Left cardiac atrium (tissue), 4 donors: ENCODE measurements at regions not wholly inside any gene's neighbourhood (a gene's known extent, or its start where the extent isn't known, plus 50 kb on each side); places are given as distances from the start of the nearest gene placed in this dataset.

Experiments
- ATAC-seq, 2 donors: fragments of 200-7000 bp; cut with Tn5 transposase; one replicate each; pipeline ENCODE4 v1.9.1; 2020; ENCODE audit warnings: mild to moderate bottlenecking in 2 of 2, moderate library complexity in 2 of 2
- DNase-seq: peaks from one replicate; pipeline ENCODE4 v3.0.0-alpha.2; 2020
- intact Hi-C, 2 donors: fragments of 100-400 bp; cut with DNase I; formaldehyde crosslinking; loops; one replicate each; pipeline versions ENCODE4 v1.14.1 to v1.15.1; 2022 to 2023
- donor health status: DM: no; HTN: yes; CAD: no.
- donor health status: DM: no; HTN: yes; CAD: no; lungs with severe emphysema.
- donor health status: DM: yes; HTN: yes; CAD: no.
- donor health status: Dilated cardiomyopathy.

GRCh38 chr1:29824025-29824424 is 587.7 kb downstream of the PTPRU start:
- intact Hi-C loops: no loop called here
- ATAC-seq (no peak), DNase-seq (no peak)

- ATAC-seq (no peak), DNase-seq (no peak)
- intact Hi-C loops: no loop called here
Measured at GRCh38 chr1:29823561-29823960, 587.2 kb downstream of the PTPRU start.

GRCh38 chr1:29821605-29822004 is 585.3 kb downstream of the PTPRU start:
- no peak for ATAC-seq
- intact Hi-C loops: no loop called here
- no peak for DNase-seq

DNA sequence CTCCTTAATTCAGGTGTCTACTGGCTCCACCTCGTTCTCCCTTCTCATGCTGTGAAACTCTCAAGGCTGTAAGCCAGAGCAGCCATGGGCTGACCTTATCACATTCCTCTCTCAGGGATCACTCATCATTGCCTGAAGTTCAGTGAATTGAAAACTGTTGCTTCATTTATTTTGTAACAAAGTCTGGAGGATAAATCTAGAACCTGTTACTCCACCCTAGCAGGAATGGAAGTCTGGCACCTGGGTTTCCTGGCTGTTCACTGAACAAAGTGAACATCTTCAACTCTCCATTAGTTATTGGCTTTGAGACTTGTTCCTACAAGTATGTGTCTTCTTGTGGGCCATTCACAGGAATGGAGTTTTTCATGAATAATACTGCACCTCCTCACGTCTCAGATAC is 584.1 kb downstream of the PTPRU start:
- ATAC-seq: no peak
- DNase-seq: no peak
- intact Hi-C loops: no loop called here

DNA sequence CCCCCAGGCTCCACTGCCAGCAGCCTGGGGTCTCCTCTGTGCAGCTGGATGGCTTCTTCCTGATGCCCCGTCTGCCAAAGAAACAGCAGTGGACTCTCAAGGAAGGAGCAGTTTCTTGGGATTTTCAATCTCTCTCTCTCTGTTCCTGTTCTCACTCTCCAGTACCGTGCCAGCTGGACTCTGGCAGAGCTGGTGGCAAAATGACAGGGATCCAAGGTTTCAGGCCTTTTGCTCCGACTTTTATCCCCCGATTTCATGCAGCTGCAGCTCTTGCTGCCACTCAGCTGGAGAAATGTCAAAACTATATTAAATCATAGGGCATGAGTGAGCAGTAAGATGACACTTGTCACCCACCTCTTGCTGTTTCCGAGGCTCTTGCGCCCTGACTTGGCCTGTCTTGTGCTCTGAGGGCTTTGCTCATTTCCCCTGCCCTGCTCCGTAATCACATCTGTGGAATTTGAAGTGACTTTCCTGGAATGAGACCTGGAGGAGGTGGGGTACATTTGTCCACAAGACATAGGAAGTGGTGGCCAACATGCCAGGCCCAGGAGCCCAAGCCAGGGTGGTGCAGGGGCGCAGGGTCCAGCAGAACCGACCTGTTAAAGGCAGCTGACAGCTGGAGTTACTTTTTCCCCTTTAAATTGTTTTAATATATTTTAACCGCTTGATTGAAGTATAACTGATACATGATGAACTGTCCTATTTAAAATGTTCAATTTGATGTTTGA is 576.2 kb downstream of the PTPRU start:
- peak; percentile 15 to 33 for ATAC-seq

GRCh38 chr1:29811727-29812407 is 575.5 kb downstream of the PTPRU start:
- intact Hi-C loops: loop anchor here in 1 of 2 donors (10.0 kb wide), 1 partner anchor 93 kb away; no protein-coding TSS in a partner anchor
- DNase-seq: no peak
- no peak for ATAC-seq

More for the DNA sequence above, 576.2 kb downstream of the PTPRU start:
- intact Hi-C loops: loop anchor here in 1 of 2 donors (10.0 kb wide), 1 partner anchor 92 kb away; no protein-coding TSS in a partner anchor
- DNase-seq: no peak

DNA sequence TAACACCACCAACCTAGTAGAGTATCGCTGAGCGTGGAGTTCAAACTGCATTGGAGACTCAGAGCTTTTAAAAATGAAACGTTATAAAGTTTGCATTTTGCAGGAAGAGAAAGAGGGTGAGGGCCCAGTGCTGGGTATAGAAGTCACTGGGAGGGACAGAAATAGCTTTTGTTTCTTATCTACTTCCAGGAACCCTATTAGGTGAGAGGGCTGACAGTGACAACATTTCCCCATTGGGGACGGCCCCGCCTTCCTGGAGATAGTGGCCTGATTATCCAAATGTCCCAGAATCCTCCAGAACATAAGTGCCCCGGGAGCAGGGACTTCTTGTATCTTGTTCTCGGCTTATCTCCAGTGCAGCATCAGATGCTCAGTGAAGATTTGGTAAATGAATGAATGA is 574.9 kb downstream of the PTPRU start:
- DNase-seq (no peak), ATAC-seq (peak in 1 of 2 donors; percentile 75)
- intact Hi-C loops: loop anchor here in 1 of 2 donors (10.0 kb wide), 1 partner anchor 94 kb away; no protein-coding TSS in a partner anchor

GRCh38 chr1:29810121-29811120 is 574.1 kb downstream of the PTPRU start:
- intact Hi-C loops: loop anchor here in 1 of 2 donors (10.0 kb wide), 1 partner anchor 94 kb away; no protein-coding TSS in a partner anchor
- DNase-seq (no peak), ATAC-seq (no peak)

- ATAC-seq (no peak), DNase-seq (no peak)
- intact Hi-C loops: loop anchor here in 1 of 2 donors (10.0 kb wide), 1 partner anchor 95 kb away; no protein-coding TSS in a partner anchor
Measured at GRCh38 chr1:29809446-29810120, 573.3 kb downstream of the PTPRU start.

DNA sequence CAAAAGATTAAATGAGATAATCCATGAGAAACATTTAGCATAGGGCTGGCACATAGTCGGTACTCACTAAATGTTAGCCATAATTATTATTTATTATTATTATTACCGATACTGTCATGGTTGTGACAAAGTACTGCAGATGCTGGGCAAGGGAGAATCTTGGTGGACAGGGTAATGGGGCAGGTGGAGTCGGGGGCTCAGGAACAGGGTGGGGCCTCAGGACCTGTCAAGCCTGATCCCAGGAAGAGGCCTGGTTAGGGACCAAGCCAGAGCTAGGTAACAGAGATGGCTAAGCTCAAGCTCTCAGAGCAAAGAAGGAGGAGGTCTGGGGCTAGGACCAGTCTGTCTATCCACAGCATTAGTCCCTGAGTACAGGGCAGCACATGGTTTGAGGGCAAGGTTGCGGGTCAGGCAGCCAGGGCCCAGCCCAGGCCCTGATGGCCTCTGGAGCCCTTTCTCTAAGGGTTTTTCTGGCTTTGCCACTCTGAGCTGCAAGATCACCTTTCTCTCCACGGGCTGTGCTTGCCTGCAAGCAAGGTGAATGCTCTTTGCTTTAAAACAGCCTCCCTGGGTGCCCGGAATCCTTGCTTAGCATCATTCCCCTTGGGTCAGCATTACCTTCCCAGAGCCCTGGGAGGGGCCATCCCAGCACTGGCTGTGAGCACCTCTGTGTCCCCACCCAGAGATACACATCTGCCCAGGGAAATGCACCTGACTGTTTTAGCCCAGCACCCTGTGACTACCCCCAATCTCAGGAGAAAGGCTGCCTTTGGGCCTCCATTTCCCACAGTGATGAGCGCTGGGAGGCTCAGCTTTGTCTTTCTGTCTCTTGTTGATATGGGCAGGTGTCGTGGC is 572.0 kb downstream of the PTPRU start:
- no peak for ATAC-seq
- DNase-seq: no peak
- intact Hi-C loops: no loop called here

DNA sequence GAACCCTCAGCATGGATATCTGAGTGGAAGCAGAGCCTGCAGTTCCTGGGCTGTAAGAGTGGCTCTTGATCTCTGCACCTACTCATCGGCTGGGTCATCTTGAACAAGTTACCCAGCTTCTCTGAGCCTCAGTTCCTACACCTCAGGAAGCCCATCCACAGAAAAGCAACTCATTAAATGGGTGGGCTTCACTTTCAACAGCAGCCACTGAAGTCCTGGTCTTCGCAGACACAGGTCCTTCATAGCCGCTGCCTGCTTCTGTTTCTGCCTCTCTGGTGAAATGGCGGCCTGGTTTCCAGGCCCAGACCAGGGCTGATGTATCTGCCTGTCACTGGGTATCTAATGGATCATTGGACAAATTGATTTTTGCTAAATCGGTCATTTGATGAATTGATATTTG is 571.4 kb downstream of the PTPRU start:
- DNase-seq (no peak), ATAC-seq (no peak)
- intact Hi-C loops: no loop called here

- peak in 1 of 2 donors; percentile 39 for ATAC-seq
- intact Hi-C loops: no loop called here
- DNase-seq: no peak
Measured at GRCh38 chr1:29806646-29807319, 570.5 kb downstream of the PTPRU start.

- ATAC-seq (no peak), DNase-seq (no peak)
- intact Hi-C loops: no loop called here
Measured at GRCh38 chr1:29805896-29806160, 569.5 kb downstream of the PTPRU start.

GRCh38 chr1:29805122-29805895 is 569.0 kb downstream of the PTPRU start:
- intact Hi-C loops: no loop called here
- DNase-seq (no peak), ATAC-seq (no peak)

- intact Hi-C loops: no loop called here
- ATAC-seq: no peak
- DNase-seq: no peak
Measured at GRCh38 chr1:29804181-29804899, 568.0 kb downstream of the PTPRU start.

GRCh38 chr1:29803486-29803885 is 567.2 kb downstream of the PTPRU start:
- ATAC-seq (no peak), DNase-seq (no peak)
- intact Hi-C loops: no loop called here
